HG02798 (cell line): ENCODE measurements at regions not wholly inside any gene's neighbourhood (a gene's known extent, or its start where the extent isn't known, plus 50 kb on each side); places are given as distances from the start of the nearest gene placed in this dataset.

ENCODE experiments used
- ATAC-seq: cut with Tn5 transposase; IDR thresholded peaks from one replicate; pipeline ENCODE4 v1.9.1; 2021; ENCODE audit warnings: mild to moderate bottlenecking; ENCODE audit not compliant: unreplicated experiment, poor library complexity

DNA sequence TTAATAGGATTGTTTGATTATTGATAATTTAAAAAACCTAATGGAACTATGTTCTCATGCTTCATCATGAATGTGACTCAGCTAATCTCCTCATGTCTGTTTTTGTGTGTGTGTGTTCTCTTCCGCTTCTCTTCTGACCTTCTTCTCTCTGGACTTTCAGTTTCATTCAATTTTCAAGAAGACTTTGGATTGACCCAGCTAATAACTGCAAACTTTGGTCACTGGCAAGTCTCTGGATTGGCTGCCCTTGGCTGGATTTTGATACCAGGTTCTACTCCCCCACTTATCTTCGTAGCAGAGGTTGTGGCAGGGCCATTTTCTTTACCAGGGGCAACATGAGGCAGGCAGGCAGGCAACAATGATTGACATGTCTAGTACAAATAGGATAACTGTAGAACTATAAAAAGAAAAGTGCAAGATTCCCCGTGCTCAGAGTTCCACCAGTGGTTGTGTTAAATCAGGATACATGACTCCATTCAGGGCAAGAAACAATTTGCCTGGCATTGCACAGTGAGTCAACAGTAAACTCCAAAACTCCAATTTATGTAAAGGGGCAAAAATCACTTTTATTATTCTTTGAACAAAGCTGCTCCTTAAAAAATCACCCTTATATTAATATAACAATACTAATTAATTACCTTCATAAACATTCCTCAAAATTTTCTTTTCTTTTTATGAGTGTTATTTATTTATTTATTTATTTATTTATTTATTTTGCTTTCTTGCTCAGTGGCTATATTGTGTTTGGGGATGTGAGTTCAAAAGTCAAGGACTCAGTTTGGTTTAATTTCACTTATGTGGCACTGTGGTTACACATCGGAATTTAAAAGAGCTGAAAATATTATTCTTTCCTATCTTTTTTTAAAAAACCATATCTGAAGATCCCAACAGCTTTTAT is 167.6 kb downstream of the RND3 start:
- ATAC-seq, result no peak

- ATAC-seq, result no peak
These were observed 168.4 kb downstream of the RND3 start for GRCh38 chr2:150319085-150319484.

DNA sequence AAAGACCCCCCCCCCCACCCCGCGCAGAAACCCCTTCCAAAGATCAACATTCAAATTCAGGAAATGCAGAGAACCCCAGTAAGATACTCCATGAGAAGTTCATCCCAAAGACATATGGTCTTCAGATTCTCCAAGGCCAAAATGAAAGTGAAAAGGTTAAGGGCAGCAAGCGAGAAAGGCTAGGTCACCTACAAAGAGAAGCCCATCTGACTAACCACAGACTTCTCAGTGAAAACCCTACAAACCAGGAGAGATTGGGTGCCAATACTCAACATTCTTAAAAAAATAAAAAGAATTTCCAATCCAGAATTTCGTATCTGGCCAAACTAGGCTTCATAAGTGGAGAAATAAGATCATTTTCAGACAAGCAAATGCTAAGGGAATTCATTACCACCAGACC is 175.2 kb downstream of the RND3 start:
- no peak for ATAC-seq

- ATAC-seq, result no peak
These were observed 178.0 kb downstream of the RND3 start for GRCh38 chr2:150309311-150310080.

DNA sequence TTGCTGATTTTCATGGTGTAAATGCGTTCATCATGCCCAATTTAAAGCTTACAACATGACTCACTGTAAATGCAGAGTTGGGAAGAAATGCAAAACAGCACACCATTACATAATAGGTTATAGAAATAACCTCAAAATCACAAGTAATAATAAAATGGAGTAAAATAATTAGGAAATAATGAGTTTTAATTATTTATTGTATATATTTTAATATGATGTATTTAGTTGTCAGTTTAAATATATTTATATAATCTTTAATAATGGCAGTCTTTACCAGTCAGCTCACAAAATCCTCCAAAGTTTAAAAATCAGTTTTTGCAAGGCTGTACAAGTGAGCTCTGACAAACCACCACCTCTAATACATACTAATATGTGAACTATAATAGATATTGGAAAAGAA is 180.2 kb downstream of the RND3 start:
- ATAC-seq, result no peak

GRCh38 chr2:150303281-150303680 is 184.2 kb downstream of the RND3 start:
- ATAC-seq, result no peak

DNA sequence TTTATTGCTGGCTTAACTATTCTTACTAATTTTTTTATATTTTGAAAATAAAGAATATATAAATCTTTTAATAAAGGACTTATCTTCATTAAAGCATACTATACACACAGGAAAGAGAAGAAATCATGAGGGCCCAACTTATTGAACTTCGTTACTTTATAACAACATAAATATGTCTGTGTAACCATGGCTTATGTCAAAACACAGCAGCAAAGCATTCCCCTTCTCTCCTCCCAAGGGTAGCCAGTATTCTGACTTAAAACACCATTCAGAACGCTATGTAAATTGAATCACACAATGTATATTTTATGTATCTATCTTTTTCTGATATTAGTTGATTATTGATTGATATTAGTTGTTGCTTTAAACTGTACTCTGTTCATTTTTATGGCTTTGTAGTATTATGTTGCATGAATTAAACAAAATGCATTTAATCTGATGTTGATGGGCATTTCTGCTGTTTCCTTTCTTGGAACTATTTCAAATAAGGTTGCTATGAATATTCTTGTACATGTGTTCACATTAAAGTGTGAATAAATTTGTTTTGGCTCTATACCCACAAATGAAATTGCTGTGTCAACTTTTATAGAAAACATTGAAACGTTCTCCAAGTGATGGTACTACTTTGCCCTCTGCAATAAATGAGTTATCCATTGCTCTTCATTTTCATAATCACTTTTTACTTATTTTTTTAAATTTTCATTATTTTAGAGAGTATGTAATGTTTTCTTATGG is 188.7 kb downstream of the RND3 start:
- no peak for ATAC-seq

DNA sequence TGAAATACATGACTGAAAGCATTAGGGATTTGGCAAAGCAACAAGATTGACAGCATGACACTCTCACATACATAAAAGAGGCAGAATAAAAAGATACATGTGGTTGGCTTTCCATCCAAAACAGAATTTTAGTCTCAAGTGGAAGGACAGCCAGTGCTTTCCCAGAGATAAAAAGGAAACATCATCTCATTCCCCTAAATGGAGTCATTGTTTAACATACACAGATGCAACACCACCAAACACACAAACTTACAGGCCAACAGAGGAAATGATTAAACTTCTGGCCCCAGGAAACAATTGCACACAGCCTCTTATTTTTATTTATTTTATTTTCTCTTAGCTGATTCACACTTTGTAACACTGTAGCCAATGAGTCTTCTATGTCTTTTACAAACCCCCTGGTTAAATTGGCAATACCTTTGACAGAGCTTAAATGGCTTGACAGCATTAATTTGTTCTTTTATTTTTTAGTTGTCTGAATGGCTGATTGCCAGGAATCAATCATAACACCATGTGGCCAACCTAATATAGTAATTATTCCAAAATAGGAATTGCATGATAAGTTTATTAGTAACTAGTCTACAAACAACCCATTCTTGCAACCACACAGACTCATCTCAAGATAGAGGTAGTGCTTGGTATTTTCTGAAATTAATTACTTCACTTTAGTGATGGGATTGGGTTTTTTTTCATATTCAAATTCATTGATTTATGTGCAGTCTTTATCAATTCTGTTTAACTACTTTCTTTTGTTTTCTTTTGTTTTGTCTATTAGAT is 190.5 kb downstream of the RND3 start:
- no peak for ATAC-seq

- ATAC-seq, result no peak
These were observed 191.9 kb downstream of the RND3 start for GRCh38 chr2:150295544-150295943.

DNA sequence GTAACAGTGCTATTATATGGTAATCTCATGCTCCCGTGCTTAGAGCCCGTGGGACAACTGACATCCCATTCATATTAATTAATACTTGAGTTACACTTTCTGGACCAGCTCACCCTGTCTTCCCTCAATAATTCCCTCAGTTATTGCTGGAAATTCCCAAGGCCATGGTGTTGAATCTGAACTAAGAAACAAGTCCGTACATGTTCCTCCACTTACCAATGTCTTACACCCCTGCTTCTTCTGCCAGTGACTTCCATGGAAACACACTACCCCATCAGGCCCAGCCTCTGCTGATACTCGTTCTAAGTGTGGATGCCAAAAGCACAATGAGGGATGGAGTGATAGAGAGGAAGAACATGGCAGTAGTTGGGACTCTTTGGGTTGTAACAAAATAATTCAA is 193.7 kb downstream of the RND3 start:
- ATAC-seq, result no peak

DNA sequence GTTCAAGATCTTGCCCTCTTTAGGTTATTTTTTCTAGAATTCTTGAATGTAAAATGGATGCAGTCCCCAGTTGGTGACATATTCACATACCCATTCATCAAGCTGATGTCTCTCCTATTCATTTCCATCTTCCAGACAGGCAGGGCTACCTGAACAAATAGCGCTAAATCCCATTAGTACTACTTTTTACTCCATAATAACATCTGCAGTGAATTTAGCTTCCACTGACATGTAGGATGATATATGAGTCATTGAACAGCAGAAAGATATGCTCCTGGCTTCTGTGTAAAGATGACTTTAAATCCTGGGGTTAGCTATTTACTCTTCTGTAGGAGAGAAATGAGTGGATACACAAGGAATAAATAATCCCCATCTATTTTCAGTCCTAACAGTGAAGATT is 194.7 kb downstream of the RND3 start:
- ATAC-seq, result no peak

DNA sequence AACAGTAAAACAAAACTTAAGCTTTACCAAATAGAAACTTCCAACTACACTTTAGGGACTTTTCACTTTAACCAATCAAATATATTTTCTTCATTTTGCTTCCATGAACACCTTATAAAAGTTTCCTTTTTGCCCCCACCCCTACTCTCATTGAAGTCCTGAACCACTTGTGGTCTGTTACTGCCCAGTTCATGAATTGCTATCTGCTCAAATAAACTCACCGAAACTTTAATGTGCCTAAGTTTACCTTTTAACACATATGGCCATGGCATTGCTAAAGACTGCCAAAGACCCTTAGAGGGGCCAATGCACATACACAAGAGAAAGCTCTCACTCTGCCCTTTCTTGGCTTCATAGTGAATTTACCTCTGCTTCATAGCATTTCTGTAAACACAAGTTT is 195.3 kb downstream of the RND3 start:
- no peak for ATAC-seq

- no peak for ATAC-seq
These were observed 200.6 kb downstream of the RND3 start for GRCh38 chr2:150286730-150287362.

- ATAC-seq, result no peak
These were observed 203.4 kb downstream of the RND3 start for GRCh38 chr2:150284116-150284515.

- ATAC-seq, result no peak
These were observed 204.6 kb downstream of the RND3 start for GRCh38 chr2:150282771-150283371.

GRCh38 chr2:150282357-150282756 is 205.1 kb downstream of the RND3 start:
- no peak for ATAC-seq

DNA sequence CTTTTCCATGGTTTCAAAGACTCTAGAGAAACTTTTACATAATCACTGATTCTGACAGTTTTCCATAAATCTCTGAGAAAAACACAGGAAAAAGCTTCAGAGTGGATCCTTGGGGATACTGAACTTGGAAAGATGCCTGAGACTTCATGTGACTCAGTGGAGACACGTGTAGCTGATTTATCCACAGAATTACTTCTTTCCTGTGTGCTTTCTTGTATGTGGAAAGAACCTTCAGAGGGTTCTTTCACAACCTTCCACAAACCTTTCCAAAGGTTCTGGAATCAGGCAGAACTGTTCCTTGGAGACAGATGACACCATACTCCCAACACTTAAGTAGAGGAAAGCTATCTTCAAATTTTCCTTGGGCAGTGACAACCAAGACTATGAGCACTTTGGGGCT is 207.2 kb downstream of the RND3 start:
- no peak for ATAC-seq

DNA sequence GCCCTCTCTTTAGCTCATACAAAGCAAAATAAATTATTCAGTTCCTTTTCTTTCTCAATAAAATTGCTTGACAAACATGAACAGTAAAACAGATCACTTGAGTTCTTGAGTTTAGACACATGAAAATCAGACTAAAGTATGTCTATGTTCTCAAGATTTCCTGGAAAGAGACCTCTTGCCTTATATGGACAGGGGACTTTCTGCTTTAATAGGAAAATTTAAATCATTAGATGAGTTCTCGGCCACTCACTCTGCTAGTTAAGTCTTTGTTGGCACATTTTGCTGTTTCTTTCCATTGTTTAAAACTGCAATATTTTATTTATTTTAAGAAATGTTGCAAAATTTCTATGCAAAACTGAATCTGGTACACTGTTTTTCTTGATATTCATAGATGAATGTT is 207.8 kb downstream of the RND3 start:
- no peak for ATAC-seq

GRCh38 chr2:150276737-150277136 is 210.7 kb downstream of the RND3 start:
- no peak for ATAC-seq
